Sigmoid colon (tissue), 4 donors: ENCODE measurements at regions not wholly inside any gene's neighbourhood (a gene's known extent, or its start where the extent isn't known, plus 50 kb on each side); places are given as distances from the start of the nearest gene placed in this dataset.

Experiments used
- CTCF ChIP-seq, 4 experiments: fragments of 450-650 bp in 3 of 4; fragments of 200-600 bp in 1 of 4; IDR thresholded peaks; one replicate each; pipeline ENCODE4 v1.5.1; 2016 to 2019; ENCODE audit warnings: antibody characterized with exemption in 4 of 4, mild to moderate bottlenecking in 3 of 4, moderate library complexity in 2 of 4
- POLR2AphosphoS5 ChIP-seq, 4 donors: sonication (generic); formaldehyde crosslinking; IDR thresholded peaks; one replicate each; pipeline ENCODE4 v1.6.1; 2017; ENCODE audit warnings: antibody characterized with exemption in 4 of 4

- TF ChIP-seq CTCF (IDR thresholded peaks at IDR 0.05) (no peak), POLR2AphosphoS5 (IDR thresholded peaks at IDR 0.05) (no peak)
These were observed 77.3 kb downstream of the COPS8 start for GRCh38 chr2:237162959-237163358.
